ENCODE measurements at regions not wholly inside any gene's neighbourhood (a gene's known extent, or its start where the extent isn't known, plus 50 kb on each side); places are given as distances from the start of the nearest gene placed in this dataset.

GRCh38 chr13:96925477-96925876 lies 68.8 kb downstream of the OXGR1 start:
- TF ChIP-seq CTCF (conservative IDR thresholded peaks at IDR 0.05; ENCODE audit: low read length) (no peak), EZH2phosphoT487 (IDR thresholded peaks at IDR 0.05; ENCODE audit: borderline replicate concordance, low read depth, low read length) (no peak)
